ENCODE measurements at regions not wholly inside any gene's neighbourhood (a gene's known extent, or its start where the extent isn't known, plus 50 kb on each side); places are given as distances from the start of the nearest gene placed in this dataset.
"Not testable (repeated sequence)": the region's sequence is repeated elsewhere in the genome, so short reads cannot be mapped to it uniquely, and the experiment has no call there.

GRCh38 chr20:48329676-48330664 lies 497.8 kb downstream of the PREX1 start:
- no peaks in the 10 kb centered on the region for H3K36me3 ChIP-seq (ENCODE audit: control insufficient read depth in 1 of 2, insufficient read depth in 2 of 2, low read length in 2 of 2)
- H3K9me3 ChIP-seq (ENCODE audit: control insufficient read depth in 1 of 2, low read length in 2 of 2): no peaks in the 10 kb centered on the region
- no peak overlapping the region for H3K27ac ChIP-seq (ENCODE audit: low read length)
- peaks cover 0 to 15% of the 10 kb centered on the region in 2 donors for H3K4me1 ChIP-seq (ENCODE audit: control insufficient read depth in 1 of 2, insufficient read depth in 2 of 2, low read length in 2 of 2)
- H3K27me3 ChIP-seq (ENCODE audit: low read depth, low read length): no peaks in the 10 kb centered on the region
- H3K4me3 ChIP-seq (ENCODE audit: low read depth in 1 of 2, low read length in 2 of 2): no peak overlapping the region

GRCh38 chr20:48329031-48329615 lies 498.7 kb downstream of the PREX1 start:
- no peak overlapping the region for H3K4me3 ChIP-seq (ENCODE audit: low read depth in 1 of 2, low read length in 2 of 2)
- H3K27ac ChIP-seq (ENCODE audit: low read length): no peak overlapping the region
- H3K36me3 ChIP-seq (ENCODE audit: control insufficient read depth in 1 of 2, insufficient read depth in 2 of 2, low read length in 2 of 2): no peaks in the 10 kb centered on the region
- H3K9me3 ChIP-seq (ENCODE audit: control insufficient read depth in 1 of 2, low read length in 2 of 2): no peaks in the 10 kb centered on the region
- no peaks in the 10 kb centered on the region for H3K27me3 ChIP-seq (ENCODE audit: low read depth, low read length)
- H3K4me1 ChIP-seq (ENCODE audit: control insufficient read depth in 1 of 2, insufficient read depth in 2 of 2, low read length in 2 of 2): peaks cover 0 to 15% of the 10 kb centered on the region in 2 donors

DNA sequence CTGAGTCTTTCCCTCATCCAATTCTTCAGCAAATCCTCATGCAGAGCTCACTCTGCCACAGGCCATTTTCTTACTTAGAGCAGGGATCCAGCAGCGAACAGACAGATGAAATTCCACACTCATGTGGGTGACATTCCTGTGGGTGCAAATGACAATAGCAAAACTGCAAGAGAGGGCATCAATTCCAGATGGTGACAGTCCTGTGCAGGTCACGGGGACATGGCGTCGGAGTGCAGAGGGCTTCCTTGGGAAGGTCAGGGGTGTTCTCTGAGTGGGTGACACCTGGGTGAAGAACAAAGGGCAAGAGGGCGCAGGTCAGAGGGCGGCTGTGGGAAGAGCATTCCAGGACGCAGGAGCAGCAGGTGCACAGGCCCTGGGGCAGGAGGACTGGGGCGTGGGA lies 500.0 kb downstream of the PREX1 start:
- H3K4me3 ChIP-seq (ENCODE audit: low read depth in 1 of 2, low read length in 2 of 2); H3K36me3 ChIP-seq (ENCODE audit: control insufficient read depth in 1 of 2, insufficient read depth in 2 of 2, low read length in 2 of 2); H3K9me3 ChIP-seq (ENCODE audit: control insufficient read depth in 1 of 2, low read length in 2 of 2); H3K27me3 ChIP-seq (ENCODE audit: low read depth, low read length); H3K27ac ChIP-seq (ENCODE audit: low read length): not testable (repeated sequence)
- H3K4me1 ChIP-seq (ENCODE audit: control insufficient read depth in 1 of 2, insufficient read depth in 2 of 2, low read length in 2 of 2): peaks cover 0 to 19% of the 10 kb centered on the region in 2 donors

DNA sequence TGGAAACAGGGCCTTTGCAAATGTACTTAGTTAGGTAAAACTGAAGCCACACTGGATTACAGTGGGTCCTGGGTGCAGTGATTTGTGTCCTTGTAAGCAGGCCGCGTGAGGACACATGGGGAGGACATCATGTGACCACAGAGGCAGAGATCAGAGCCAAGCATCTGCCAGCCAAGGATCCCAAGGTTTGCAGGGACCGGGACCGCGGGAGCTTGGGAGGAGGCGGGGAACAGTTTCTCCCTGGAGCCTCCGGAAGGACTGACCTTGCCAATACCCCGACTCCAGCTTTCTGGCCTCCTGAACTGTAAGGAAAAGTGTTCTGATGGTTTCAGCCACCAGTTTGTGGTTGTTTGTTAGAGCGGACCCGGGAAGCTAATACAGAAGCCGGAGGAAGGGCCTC lies 500.9 kb downstream of the PREX1 start:
- H3K9me3 ChIP-seq (ENCODE audit: control insufficient read depth in 1 of 2, low read length in 2 of 2): no peaks in the 10 kb centered on the region
- H3K27me3 ChIP-seq (ENCODE audit: low read depth, low read length): no peaks in the 10 kb centered on the region
- peaks cover 0 to 19% of the 10 kb centered on the region in 2 donors for H3K4me1 ChIP-seq (ENCODE audit: control insufficient read depth in 1 of 2, insufficient read depth in 2 of 2, low read length in 2 of 2)
- H3K36me3 ChIP-seq (ENCODE audit: control insufficient read depth in 1 of 2, insufficient read depth in 2 of 2, low read length in 2 of 2): no peaks in the 10 kb centered on the region
- H3K4me3 ChIP-seq (ENCODE audit: low read depth in 1 of 2, low read length in 2 of 2): no peak overlapping the region
- H3K27ac ChIP-seq (ENCODE audit: low read length): no peak overlapping the region

DNA sequence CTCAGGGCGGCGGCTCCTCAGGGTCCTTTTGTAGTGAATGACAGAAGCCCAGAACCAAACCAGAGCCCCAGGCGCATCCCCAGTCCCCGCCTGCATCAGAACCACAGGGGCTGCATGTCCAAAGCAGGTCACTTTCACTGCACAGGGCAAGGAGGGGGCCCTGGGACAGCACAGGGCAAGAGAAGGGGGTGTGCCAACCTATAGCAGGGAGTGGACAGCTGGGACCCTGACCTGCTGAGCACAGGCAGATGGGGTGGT lies 501.4 kb downstream of the PREX1 start:
- H3K9me3 ChIP-seq (ENCODE audit: control insufficient read depth in 1 of 2, low read length in 2 of 2): no peaks in the 10 kb centered on the region
- H3K4me3 ChIP-seq (ENCODE audit: low read depth in 1 of 2, low read length in 2 of 2): no peak overlapping the region
- no peaks in the 10 kb centered on the region for H3K36me3 ChIP-seq (ENCODE audit: control insufficient read depth in 1 of 2, insufficient read depth in 2 of 2, low read length in 2 of 2)
- peaks cover 0 to 19% of the 10 kb centered on the region in 2 donors for H3K4me1 ChIP-seq (ENCODE audit: control insufficient read depth in 1 of 2, insufficient read depth in 2 of 2, low read length in 2 of 2)
- no peak overlapping the region for H3K27ac ChIP-seq (ENCODE audit: low read length)
- H3K27me3 ChIP-seq (ENCODE audit: low read depth, low read length): no peaks in the 10 kb centered on the region

GRCh38 chr20:48325656-48326433 lies 502.0 kb downstream of the PREX1 start:
- H3K4me1 ChIP-seq (ENCODE audit: control insufficient read depth in 1 of 2, insufficient read depth in 2 of 2, low read length in 2 of 2): peaks cover 0 to 19% of the 10 kb centered on the region in 2 donors
- no peaks in the 10 kb centered on the region for H3K36me3 ChIP-seq (ENCODE audit: control insufficient read depth in 1 of 2, insufficient read depth in 2 of 2, low read length in 2 of 2)
- H3K9me3 ChIP-seq (ENCODE audit: control insufficient read depth in 1 of 2, low read length in 2 of 2): no peaks in the 10 kb centered on the region
- H3K27ac ChIP-seq (ENCODE audit: low read length): no peak overlapping the region
- no peak overlapping the region for H3K4me3 ChIP-seq (ENCODE audit: low read depth in 1 of 2, low read length in 2 of 2)
- no peaks in the 10 kb centered on the region for H3K27me3 ChIP-seq (ENCODE audit: low read depth, low read length)

- Histone ChIP-seq H3K9me3 (ENCODE audit: control insufficient read depth in 1 of 2, low read length in 2 of 2) (no peaks in the 10 kb centered on the region), H3K4me3 (ENCODE audit: low read depth in 1 of 2, low read length in 2 of 2) (no peak overlapping the region), H3K27me3 (ENCODE audit: low read depth, low read length) (no peaks in the 10 kb centered on the region), H3K4me1 (ENCODE audit: control insufficient read depth in 1 of 2, insufficient read depth in 2 of 2, low read length in 2 of 2) (peaks cover 0 to 19% of the 10 kb centered on the region in 2 donors), H3K27ac (ENCODE audit: low read length) (no peak overlapping the region), H3K36me3 (ENCODE audit: control insufficient read depth in 1 of 2, insufficient read depth in 2 of 2, low read length in 2 of 2) (no peaks in the 10 kb centered on the region)
Observed at GRCh38 chr20:48324744-48325143, 503.1 kb downstream of the PREX1 start.

DNA sequence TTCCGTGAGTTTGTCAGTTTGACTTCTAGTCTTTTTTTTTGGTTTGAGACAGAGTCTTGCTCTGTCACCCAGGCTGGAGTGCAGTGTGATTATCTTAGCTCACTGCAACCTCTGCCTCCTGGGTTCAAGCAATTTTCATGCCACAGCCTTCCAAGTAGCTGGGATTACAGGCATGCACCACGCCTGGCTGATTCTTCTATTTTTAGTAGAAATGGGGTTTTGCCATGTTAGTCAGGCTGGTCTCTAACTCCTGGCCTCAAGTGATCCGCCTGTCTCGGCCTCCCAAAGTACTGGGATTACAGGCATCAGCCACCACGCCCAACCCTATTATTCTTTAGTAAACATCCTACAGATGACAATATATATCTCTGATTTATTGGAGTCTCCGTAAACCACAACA lies 506.5 kb downstream of the PREX1 start:
- no peaks in the 10 kb centered on the region for H3K27me3 ChIP-seq (ENCODE audit: low read depth, low read length)
- no peaks in the 10 kb centered on the region for H3K9me3 ChIP-seq (ENCODE audit: control insufficient read depth in 1 of 2, low read length in 2 of 2)
- H3K36me3 ChIP-seq (ENCODE audit: control insufficient read depth in 1 of 2, insufficient read depth in 2 of 2, low read length in 2 of 2): no peaks in the 10 kb centered on the region
- no peak overlapping the region for H3K4me3 ChIP-seq (ENCODE audit: low read depth in 1 of 2, low read length in 2 of 2)
- H3K4me1 ChIP-seq (ENCODE audit: control insufficient read depth in 1 of 2, insufficient read depth in 2 of 2, low read length in 2 of 2): peaks cover 0 to 12% of the 10 kb centered on the region in 2 donors
- no peak overlapping the region for H3K27ac ChIP-seq (ENCODE audit: low read length)

- Histone ChIP-seq H3K9me3 (ENCODE audit: control insufficient read depth in 1 of 2, low read length in 2 of 2) (no peaks in the 10 kb centered on the region), H3K27me3 (ENCODE audit: low read depth, low read length) (no peaks in the 10 kb centered on the region), H3K27ac (ENCODE audit: low read length) (no peak overlapping the region), H3K36me3 (ENCODE audit: control insufficient read depth in 1 of 2, insufficient read depth in 2 of 2, low read length in 2 of 2) (no peaks in the 10 kb centered on the region), H3K4me1 (ENCODE audit: control insufficient read depth in 1 of 2, insufficient read depth in 2 of 2, low read length in 2 of 2) (peaks cover 0 to 10% of the 10 kb centered on the region in 2 donors), H3K4me3 (ENCODE audit: low read depth in 1 of 2, low read length in 2 of 2) (no peak overlapping the region)
Observed at GRCh38 chr20:48319943-48320584, 507.7 kb downstream of the PREX1 start.

- Histone ChIP-seq H3K9me3 (ENCODE audit: control insufficient read depth in 1 of 2, low read length in 2 of 2) (no peaks in the 10 kb centered on the region), H3K27ac (ENCODE audit: low read length) (no peak overlapping the region), H3K36me3 (ENCODE audit: control insufficient read depth in 1 of 2, insufficient read depth in 2 of 2, low read length in 2 of 2) (no peaks in the 10 kb centered on the region), H3K4me3 (ENCODE audit: low read depth in 1 of 2, low read length in 2 of 2) (no peak overlapping the region), H3K4me1 (ENCODE audit: control insufficient read depth in 1 of 2, insufficient read depth in 2 of 2, low read length in 2 of 2) (no peaks in the 10 kb centered on the region), H3K27me3 (ENCODE audit: low read depth, low read length) (no peaks in the 10 kb centered on the region)
Observed at GRCh38 chr20:48317578-48317977, 510.2 kb downstream of the PREX1 start.

Measured in muscle layer of duodenum (tissue), 2 donors.